T-helper 17 cell (primary cell): ENCODE measurements at regions not wholly inside any gene's neighbourhood (a gene's known extent, or its start where the extent isn't known, plus 50 kb on each side); places are given as distances from the start of the nearest gene placed in this dataset.

Source experiments
- ATAC-seq: fragments of 150-1000 bp; cut with Tn5 transposase; 2 replicates; pipeline ENCODE4 v1.10.0; 2021; ENCODE audit warnings: mild to moderate bottlenecking, moderate library complexity
- DNase-seq, 3 donors: peaks; one replicate each; pipeline versions ENCODE4 v3.0.0 to v3.0.0-alpha.2; 2020 to 2021
- H3K9me3 ChIP-seq: one replicate; pipeline ENCODE4 v1.7.0; 2013; ENCODE audit warnings: low read length, mild to moderate bottlenecking; ENCODE audit not compliant: control insufficient read depth, poor library complexity, severe bottlenecking
- H3K27ac Mint-ChIP-seq: one replicate; pipeline ENCODE4 v1.8.0; 2022; ENCODE audit warnings: mild to moderate bottlenecking, moderate library complexity, mixed read lengths
- H3K27me3 Mint-ChIP-seq: one replicate; pipeline ENCODE4 v1.8.0; 2022; ENCODE audit warnings: mixed read lengths
- H3K36me3 Mint-ChIP-seq: one replicate; pipeline ENCODE4 v1.8.0; 2022; ENCODE audit warnings: low read depth, mixed read lengths
- H3K4me1 Mint-ChIP-seq: one replicate; pipeline ENCODE4 v1.8.0; 2022; ENCODE audit warnings: mild to moderate bottlenecking, mixed read lengths
- H3K4me3 Mint-ChIP-seq: one replicate; pipeline ENCODE4 v1.8.0; 2022; ENCODE audit warnings: mild to moderate bottlenecking, moderate library complexity, mixed read lengths

- Mint-ChIP-seq H3K36me3 (no peaks in the 10 kb centered on the region), H3K27ac (no peak overlapping the region), H3K27me3 (peaks cover 8% of the 10 kb centered on the region), H3K4me1 (no peaks in the 10 kb centered on the region), H3K4me3 (no peak overlapping the region)
- no peaks in the 10 kb centered on the region for H3K9me3 ChIP-seq
- no peak for DNase-seq
- ATAC-seq: no peak
Observed at GRCh38 chr11:105282658-105283057, 143.1 kb upstream of the CARD18 start.

GRCh38 chr11:105274631-105275030, 135.1 kb upstream of the CARD18 start:
- no peak for DNase-seq
- Mint-ChIP-seq H3K27me3 (no peaks in the 10 kb centered on the region), H3K4me1 (no peaks in the 10 kb centered on the region), H3K4me3 (no peak overlapping the region), H3K27ac (no peak overlapping the region), H3K36me3 (no peaks in the 10 kb centered on the region)
- no peaks in the 10 kb centered on the region for H3K9me3 ChIP-seq
- no peak for ATAC-seq

GRCh38 chr11:105273660-105274280, 134.2 kb upstream of the CARD18 start:
- Mint-ChIP-seq H3K27ac (no peak overlapping the region), H3K4me3 (no peak overlapping the region), H3K27me3 (no peaks in the 10 kb centered on the region), H3K36me3 (no peaks in the 10 kb centered on the region), H3K4me1 (no peaks in the 10 kb centered on the region)
- ATAC-seq (no peak), DNase-seq (no peak)
- no peaks in the 10 kb centered on the region for H3K9me3 ChIP-seq

- no peak for DNase-seq
- no peak for ATAC-seq
- no peak overlapping the region for H3K4me3 Mint-ChIP-seq
- H3K27ac Mint-ChIP-seq: no peak overlapping the region
- no peaks in the 10 kb centered on the region for H3K9me3 ChIP-seq
- H3K27me3 Mint-ChIP-seq: no peaks in the 10 kb centered on the region
- no peaks in the 10 kb centered on the region for H3K36me3 Mint-ChIP-seq
- H3K4me1 Mint-ChIP-seq: peaks cover 7% of the 10 kb centered on the region
Observed at GRCh38 chr11:105269862-105270261, 130.3 kb upstream of the CARD18 start.

- Mint-ChIP-seq H3K27ac (no peak overlapping the region), H3K36me3 (no peaks in the 10 kb centered on the region), H3K4me3 (no peak overlapping the region), H3K4me1 (peaks cover 7% of the 10 kb centered on the region), H3K27me3 (no peaks in the 10 kb centered on the region)
- H3K9me3 ChIP-seq: no peaks in the 10 kb centered on the region
- no peak for ATAC-seq
- DNase-seq: no peak
Observed at GRCh38 chr11:105268404-105269062, 129.0 kb upstream of the CARD18 start.

GRCh38 chr11:105265845-105266244, 126.3 kb upstream of the CARD18 start:
- no peak for DNase-seq
- Mint-ChIP-seq H3K36me3 (no peaks in the 10 kb centered on the region), H3K27ac (no peak overlapping the region), H3K4me3 (no peak overlapping the region), H3K4me1 (peaks cover 7% of the 10 kb centered on the region), H3K27me3 (no peaks in the 10 kb centered on the region)
- no peak for ATAC-seq
- no peaks in the 10 kb centered on the region for H3K9me3 ChIP-seq

GRCh38 chr11:105260976-105261375, 121.4 kb upstream of the CARD18 start:
- H3K27me3 Mint-ChIP-seq: no peaks in the 10 kb centered on the region
- H3K27ac Mint-ChIP-seq: no peak overlapping the region
- H3K4me1 Mint-ChIP-seq: peaks cover 7% of the 10 kb centered on the region
- no peak for ATAC-seq
- no peak for DNase-seq
- no peak overlapping the region for H3K4me3 Mint-ChIP-seq
- no peaks in the 10 kb centered on the region for H3K9me3 ChIP-seq
- no peaks in the 10 kb centered on the region for H3K36me3 Mint-ChIP-seq

GRCh38 chr11:105245781-105246315, 106.3 kb upstream of the CARD18 start:
- no peak for ATAC-seq
- no peak for DNase-seq
- Mint-ChIP-seq H3K4me3 (no peak overlapping the region), H3K4me1 (no peaks in the 10 kb centered on the region), H3K27ac (no peak overlapping the region), H3K27me3 (no peaks in the 10 kb centered on the region), H3K36me3 (no peaks in the 10 kb centered on the region)
- no peaks in the 10 kb centered on the region for H3K9me3 ChIP-seq

GRCh38 chr11:105244160-105244825, 104.7 kb upstream of the CARD18 start:
- DNase-seq (no peak), ATAC-seq (no peak)
- no peaks in the 10 kb centered on the region for H3K9me3 ChIP-seq
- Mint-ChIP-seq H3K36me3 (no peaks in the 10 kb centered on the region), H3K4me3 (no peak overlapping the region), H3K27me3 (no peaks in the 10 kb centered on the region), H3K4me1 (no peaks in the 10 kb centered on the region), H3K27ac (no peak overlapping the region)

GRCh38 chr11:105241136-105241535, 101.6 kb upstream of the CARD18 start:
- no peaks in the 10 kb centered on the region for H3K4me1 Mint-ChIP-seq

GRCh38 chr11:105236664-105237063, 97.1 kb upstream of the CARD18 start:
- ATAC-seq (no peak), DNase-seq (no peak)
- Mint-ChIP-seq H3K36me3 (no peaks in the 10 kb centered on the region), H3K27me3 (no peaks in the 10 kb centered on the region), H3K27ac (no peak overlapping the region), H3K4me3 (no peak overlapping the region), H3K4me1 (no peaks in the 10 kb centered on the region)
- no peaks in the 10 kb centered on the region for H3K9me3 ChIP-seq

More at GRCh38 chr11:105241136-105241535, 101.6 kb upstream of the CARD18 start:
- no peak for DNase-seq
- ATAC-seq: no peak
- Mint-ChIP-seq H3K27ac (no peak overlapping the region), H3K36me3 (no peaks in the 10 kb centered on the region), H3K27me3 (no peaks in the 10 kb centered on the region), H3K4me3 (no peak overlapping the region)
- no peaks in the 10 kb centered on the region for H3K9me3 ChIP-seq

GRCh38 chr11:105233285-105233684, 93.7 kb upstream of the CARD18 start:
- no peaks in the 10 kb centered on the region for H3K27me3 Mint-ChIP-seq
- H3K36me3 Mint-ChIP-seq: no peaks in the 10 kb centered on the region
- H3K9me3 ChIP-seq: no peaks in the 10 kb centered on the region
- ATAC-seq (no peak), DNase-seq (no peak)
- H3K4me3 Mint-ChIP-seq: no peak overlapping the region
- H3K4me1 Mint-ChIP-seq: no peaks in the 10 kb centered on the region
- H3K27ac Mint-ChIP-seq: no peak overlapping the region

GRCh38 chr11:105232021-105232420, 92.5 kb upstream of the CARD18 start:
- no peaks in the 10 kb centered on the region for H3K27me3 Mint-ChIP-seq
- no peak overlapping the region for H3K4me3 Mint-ChIP-seq
- H3K4me1 Mint-ChIP-seq: no peaks in the 10 kb centered on the region
- DNase-seq: no peak
- no peak overlapping the region for H3K27ac Mint-ChIP-seq
- no peaks in the 10 kb centered on the region for H3K36me3 Mint-ChIP-seq
- no peak for ATAC-seq
- H3K9me3 ChIP-seq: no peaks in the 10 kb centered on the region
